Activated T-cell treated with anti-CD3 and anti-CD28 coated beads for 1 hour (primary cell): ENCODE measurements at regions not wholly inside any gene's neighbourhood (a gene's known extent, or its start where the extent isn't known, plus 50 kb on each side); places are given as distances from the start of the nearest gene placed in this dataset.
"Not testable (repeated sequence)": the region's sequence is repeated elsewhere in the genome, so short reads cannot be mapped to it uniquely, and the experiment has no call there.

Experiments
- DNase-seq: peaks from one replicate; pipeline ENCODE4 v3.0.0-alpha.2; 2020; ENCODE audit warnings: low read depth

GRCh38 chr6:140669321-140669720 lies 1294.9 kb upstream of the CITED2 start:
- DNase-seq = no peak

GRCh38 chr6:140663772-140664171 lies 1289.3 kb upstream of the CITED2 start:
- no peak for DNase-seq

- no peak for DNase-seq
These were observed 1288.6 kb upstream of the CITED2 start for GRCh38 chr6:140663094-140663493.

- DNase-seq = no peak
These were observed 1287.2 kb upstream of the CITED2 start for GRCh38 chr6:140661691-140662090.

GRCh38 chr6:140660295-140660694 lies 1285.8 kb upstream of the CITED2 start:
- no peak for DNase-seq

GRCh38 chr6:140653972-140654371 lies 1279.5 kb upstream of the CITED2 start:
- DNase-seq = no peak

GRCh38 chr6:140653506-140653905 lies 1279.1 kb upstream of the CITED2 start:
- no peak for DNase-seq

GRCh38 chr6:140649502-140649901 lies 1275.1 kb upstream of the CITED2 start:
- DNase-seq = not testable (repeated sequence)

- not testable (repeated sequence) for DNase-seq
These were observed 1272.9 kb upstream of the CITED2 start for GRCh38 chr6:140647322-140647721.

GRCh38 chr6:140644017-140644416 lies 1269.6 kb upstream of the CITED2 start:
- DNase-seq = no peak

- DNase-seq = no peak
These were observed 1267.0 kb upstream of the CITED2 start for GRCh38 chr6:140641412-140641811.

GRCh38 chr6:140636908-140637402 lies 1262.5 kb upstream of the CITED2 start:
- no peak for DNase-seq

GRCh38 chr6:140636271-140636907 lies 1261.9 kb upstream of the CITED2 start:
- no peak for DNase-seq

GRCh38 chr6:140627002-140627401 lies 1252.6 kb upstream of the CITED2 start:
- no peak for DNase-seq

GRCh38 chr6:140623498-140623897 lies 1249.0 kb upstream of the CITED2 start:
- DNase-seq = no peak

GRCh38 chr6:140620496-140620895 lies 1246.0 kb upstream of the CITED2 start:
- DNase-seq = no peak

GRCh38 chr6:140609956-140610355 lies 1235.5 kb upstream of the CITED2 start:
- DNase-seq = no peak

- no peak for DNase-seq
These were observed 1234.9 kb upstream of the CITED2 start for GRCh38 chr6:140609321-140609720.

- no peak for DNase-seq
These were observed 1230.3 kb upstream of the CITED2 start for GRCh38 chr6:140604786-140605185.

- no peak for DNase-seq
These were observed 1228.2 kb upstream of the CITED2 start for GRCh38 chr6:140602431-140603248.

- no peak for DNase-seq
These were observed 1226.8 kb upstream of the CITED2 start for GRCh38 chr6:140601021-140601808.

GRCh38 chr6:140599916-140600315 lies 1225.5 kb upstream of the CITED2 start:
- no peak for DNase-seq

- DNase-seq = no peak
These were observed 1222.7 kb upstream of the CITED2 start for GRCh38 chr6:140597181-140597580.
